SK-N-SH (cell line): ENCODE measurements at regions not wholly inside any gene's neighbourhood (a gene's known extent, or its start where the extent isn't known, plus 50 kb on each side); places are given as distances from the start of the nearest gene placed in this dataset.

Source experiments
- CTCF ChIA-PET: fragments of 300-600, 350-600 bp; formaldehyde crosslinking; extraction: SDS; loops from one replicate; lab custom pipeline; 2021; lab: Yijun Ruan, JAX
- POLR2A ChIA-PET: fragments of 350-600 bp; sonication (Branson Sonifier 250); formaldehyde crosslinking; extraction: SDS; loops from one replicate; lab custom pipeline; 2020; ENCODE audit warnings: antibody characterized with exemption, inconsistent platforms; lab: Yijun Ruan, JAX
- DNase-seq: peaks from one replicate; pipeline ENCODE4 v3.0.0; 2012
- H2AFZ ChIP-seq: fragments of 200-600 bp; sonication (generic); 2 replicates; pipeline ENCODE4 v1.8.1; 2016; ENCODE audit warnings: antibody characterized with exemption, mild to moderate bottlenecking, low read depth
- H3F3A ChIP-seq: fragments of 200-600 bp; sonication (generic); replicated peaks from 2 replicates; pipeline ENCODE3; 2016; ENCODE audit warnings: antibody characterized with exemption, mild to moderate bottlenecking; ENCODE audit not compliant: insufficient read depth
- H3K27ac ChIP-seq, 2 experiments: fragments of 200-500 bp in 1 of 2; fragments of 200-600 bp in 1 of 2; sonication (Bioruptor generic) in 1 of 2; sonication (generic), shearing (Covaris generic) in 1 of 2; 2 replicates each; pipeline versions ENCODE4 v1.5.1 to v1.6.1; 2014 to 2016; ENCODE audit warnings: low read depth in 2 of 2, inconsistent platforms in 1 of 2, low read length in 1 of 2, mild to moderate bottlenecking in 1 of 2, mixed read lengths in 1 of 2
- H3K27me3 ChIP-seq: fragments of 200-600 bp; sonication (generic), shearing (Covaris generic); 2 replicates; pipeline ENCODE4 v1.6.1; 2016; ENCODE audit warnings: mixed run types; ENCODE audit not compliant: insufficient read depth
- H3K36me3 ChIP-seq, 2 experiments: fragments of 200-500 bp in 1 of 2; fragments of 200-600 bp in 1 of 2; sonication (Bioruptor generic) in 1 of 2; sonication (generic) in 1 of 2; replicated peaks in 1 of 2; 2 replicates each; pipeline versions ENCODE3 to v1.5.1; 2014 to 2016; ENCODE audit warnings: low read length in 1 of 2, mild to moderate bottlenecking in 1 of 2; ENCODE audit not compliant: insufficient read depth in 2 of 2, control insufficient read depth in 1 of 2
- H3K4me1 ChIP-seq, 2 experiments: fragments of 200-500 bp in 1 of 2; fragments of 200-600 bp in 1 of 2; sonication (Bioruptor generic) in 1 of 2; sonication (generic), shearing (Covaris generic) in 1 of 2; 2 replicates each; pipeline versions ENCODE4 v1.5.1 to v1.6.1; 2014 to 2016; ENCODE audit warnings: low read depth in 1 of 2, low read length in 1 of 2, mixed run types in 1 of 2; ENCODE audit not compliant: insufficient read depth in 2 of 2, control insufficient read depth in 1 of 2
- H3K4me2 ChIP-seq: fragments of 200-600 bp; sonication (generic), shearing (Covaris generic); 2 replicates; pipeline ENCODE4 v1.6.1; 2017; ENCODE audit warnings: mixed run types
- H3K4me3 ChIP-seq, 2 experiments: fragments of 200-500 bp in 1 of 2; fragments of 200-600 bp in 1 of 2; sonication (Bioruptor generic) in 1 of 2; sonication (generic), shearing (Covaris generic) in 1 of 2; 2 replicates each; pipeline versions ENCODE4 v1.5.1 to v1.8.1; 2014 to 2016; ENCODE audit warnings: low read depth in 2 of 2, inconsistent platforms in 1 of 2, low read length in 1 of 2, mild to moderate bottlenecking in 1 of 2, mixed read lengths in 1 of 2, moderate library complexity in 1 of 2
- H3K79me2 ChIP-seq: fragments of 200-600 bp; sonication (generic); 2 replicates; pipeline ENCODE4 v1.8.1; 2017; ENCODE audit warnings: mild to moderate bottlenecking; ENCODE audit not compliant: insufficient read depth
- H3K9ac ChIP-seq: fragments of 200-600 bp; sonication (generic); 2 replicates; pipeline ENCODE4 v1.6.1; 2017; ENCODE audit warnings: mixed run types
- H3K9me2 ChIP-seq: fragments of 200-600 bp; sonication (generic); 2 replicates; pipeline ENCODE4 v1.6.1; 2017; ENCODE audit warnings: mixed run types
- H3K9me3 ChIP-seq: fragments of 200-600 bp; sonication (generic); 2 replicates; pipeline ENCODE4 v1.6.1; 2017; ENCODE audit warnings: mixed run types, mild to moderate bottlenecking, moderate library complexity
- H4K20me1 ChIP-seq: fragments of 200-600 bp; sonication (generic); 2 replicates; pipeline ENCODE4 v1.6.1; 2017; ENCODE audit warnings: mild to moderate bottlenecking, mixed run types; ENCODE audit not compliant: insufficient read depth
- CHD2 ChIP-seq: fragments of 150-350 bp; IDR thresholded peaks from 2 replicates; pipeline ENCODE4 v1.6.1; 2018; ENCODE audit warnings: low read length; ENCODE audit not compliant: partially characterized antibody
- EP300 ChIP-seq, 2 experiments: IDR thresholded peaks; 2 replicates each; pipeline versions ENCODE4 v1.4.0 to v1.6.1; 2012; ENCODE audit warnings: borderline replicate concordance in 1 of 2, low read depth in 1 of 2, low read length in 1 of 2
- EZH2phosphoT487 ChIP-seq: fragments of 200-600 bp; sonication (generic); IDR thresholded peaks from 2 replicates; pipeline ENCODE4 v1.6.1; 2017; ENCODE audit warnings: low read depth, mixed run types, mild to moderate bottlenecking, antibody characterized with exemption, moderate library complexity, borderline replicate concordance
- FOXJ3 ChIP-seq: sonication (generic); formaldehyde crosslinking; IDR thresholded peaks from 2 replicates; pipeline ENCODE4 v1.5.1; 2020; ENCODE audit warnings: mild to moderate bottlenecking, missing genetic modification reagents
- FOXM1 ChIP-seq: IDR thresholded peaks from 2 replicates; pipeline ENCODE4 v1.4.0; 2012; ENCODE audit warnings: low read depth, mild to moderate bottlenecking
- GATA2 ChIP-seq: sonication (generic); formaldehyde crosslinking; IDR thresholded peaks from 2 replicates; pipeline ENCODE4 v1.5.0; 2020; ENCODE audit warnings: mild to moderate bottlenecking, missing genetic modification reagents
- JUND ChIP-seq: IDR thresholded peaks from 2 replicates; pipeline ENCODE4 v1.4.0; 2012
- MEF2A ChIP-seq: IDR thresholded peaks from 2 replicates; pipeline ENCODE4 v1.4.0; 2012; ENCODE audit warnings: low read depth, borderline replicate concordance
- MXI1 ChIP-seq: IDR thresholded peaks from 2 replicates; pipeline ENCODE4 v1.6.1; 2012; ENCODE audit warnings: mild to moderate bottlenecking, low read depth, low read length, improper control_type of control experiment
- NFIC ChIP-seq: IDR thresholded peaks from 2 replicates; pipeline ENCODE4 v1.4.0; 2012; ENCODE audit warnings: borderline replicate concordance
- POLR2AphosphoS5 ChIP-seq: IDR thresholded peaks from 2 replicates; pipeline ENCODE4 v1.6.1; 2012; ENCODE audit warnings: low read depth, low read length
- RFX5 ChIP-seq: IDR thresholded peaks from 2 replicates; pipeline ENCODE4 v1.6.1; 2012; ENCODE audit warnings: mild to moderate bottlenecking, improper control_type of control experiment, low read length
- RXRA ChIP-seq: IDR thresholded peaks from 2 replicates; pipeline ENCODE4 v1.4.0; 2012; ENCODE audit warnings: low read depth, mild to moderate bottlenecking, borderline replicate concordance
- SIN3A ChIP-seq: IDR thresholded peaks from 2 replicates; pipeline ENCODE4 v1.6.1; 2012; ENCODE audit warnings: low read depth, mild to moderate bottlenecking, low read length, moderate library complexity, borderline replicate concordance
- TCF12 ChIP-seq: IDR thresholded peaks from 2 replicates; pipeline ENCODE4 v1.4.0; 2012
- WGBS: methylation state at CpG from one replicate; pipeline ENCODE4 v1.1.6; 2017; ENCODE audit warnings: low lambda C conversion rate; 5-methylcytosine and 5-hydroxymethylcytosine counted together
- TF ChIP-seq, protein P1 (sequence below): IDR thresholded peaks from 2 replicates; pipeline ENCODE4 v1.4.0; 2012; ENCODE audit warnings: low read depth, borderline replicate concordance
- TF ChIP-seq, protein P2 (sequence below): fragments of 150-350 bp; IDR thresholded peaks from 2 replicates; pipeline ENCODE4 v1.6.1; 2017; ENCODE audit warnings: antibody characterized with exemption, low read length, low read depth, borderline replicate concordance

DNA sequence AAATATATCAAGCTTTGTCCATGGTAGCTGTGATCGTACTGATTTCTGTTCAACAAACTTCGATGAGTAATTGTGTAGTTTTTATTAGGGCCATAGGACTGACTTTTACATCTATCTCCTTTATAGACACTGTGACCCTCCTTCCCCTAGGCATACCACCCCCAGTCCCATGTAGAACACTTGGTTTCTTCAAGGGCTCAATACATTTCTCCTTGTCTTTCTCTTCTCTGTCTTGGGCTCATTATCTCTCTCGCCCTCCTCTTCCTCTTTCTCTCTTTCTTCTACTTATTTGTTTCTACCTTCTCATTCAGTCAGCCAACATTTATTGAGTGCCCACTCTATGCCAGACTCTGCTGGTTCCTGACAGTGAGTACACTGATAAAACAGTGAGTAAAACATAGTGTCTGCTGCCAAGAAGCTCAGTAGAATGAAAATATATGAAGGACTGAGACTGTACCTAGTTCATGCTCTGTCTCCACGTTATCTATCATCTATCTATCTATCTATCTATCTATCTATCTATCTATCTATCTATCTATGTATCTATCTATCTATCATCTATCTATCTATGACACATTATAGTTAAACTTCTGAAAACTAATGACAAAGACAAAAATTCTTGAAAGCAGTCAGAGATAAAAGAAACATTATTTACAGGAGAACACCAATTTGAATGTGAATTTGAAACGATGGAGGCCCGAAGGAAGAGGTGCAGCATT, 122.8 kb downstream of the RBMX2 start:
- POLR2A ChIA-PET, result no interaction called here
- Histone ChIP-seq H3K4me3 (peak overlapping the region in 1 of 2 experiments; percentile 44; a peak in 2 of 4 replicates), H3K36me3 (no peaks in the 10 kb centered on the region), H2AFZ (no peak overlapping the region), H3K9me2 (no peaks in the 10 kb centered on the region), H3K9me3 (no peaks in the 10 kb centered on the region), H3K4me1 (no peaks in the 10 kb centered on the region), H3K4me2 (peak overlapping the region; percentile 67; the same call in 1 of the 2 replicates), H4K20me1 (no peaks in the 10 kb centered on the region), H3K9ac (no peak overlapping the region), H3K27ac (no peak overlapping the region), H3K79me2 (no peaks in the 10 kb centered on the region), H3K27me3 (no peaks in the 10 kb centered on the region), H3F3A (no peaks in the 10 kb centered on the region)
- CTCF ChIA-PET, result interaction anchor here (1.1 to 2.4 kb wide), 2 partner anchors 15 to 51 kb away, joined by 3 to 10 read pairs; no protein-coding TSS in a partner anchor
- 22% methylated on average over 6 of the region's 6 CpGs for WGBS
- TF ChIP-seq SIN3A, result no peak
- TF ChIP-seq EZH2phosphoT487, result no peak
- TF ChIP-seq JUND, result no peak
- no peak for TF ChIP-seq EP300 (IDR thresholded peaks at IDR 0.05; ENCODE audit: borderline replicate concordance in 1 of 2, low read depth in 1 of 2, low read length in 1 of 2)
- no peak for TF ChIP-seq NFIC
- TF ChIP-seq CHD2, result no peak
- no peak for TF ChIP-seq TCF12
- no peak for TF ChIP-seq FOXJ3 (CRISPR knock-in tag)
- no peak for TF ChIP-seq GATA2
- no peak for TF ChIP-seq FOXM1
- no peak for TF ChIP-seq MXI1
- no peak for DNase-seq

DNA sequence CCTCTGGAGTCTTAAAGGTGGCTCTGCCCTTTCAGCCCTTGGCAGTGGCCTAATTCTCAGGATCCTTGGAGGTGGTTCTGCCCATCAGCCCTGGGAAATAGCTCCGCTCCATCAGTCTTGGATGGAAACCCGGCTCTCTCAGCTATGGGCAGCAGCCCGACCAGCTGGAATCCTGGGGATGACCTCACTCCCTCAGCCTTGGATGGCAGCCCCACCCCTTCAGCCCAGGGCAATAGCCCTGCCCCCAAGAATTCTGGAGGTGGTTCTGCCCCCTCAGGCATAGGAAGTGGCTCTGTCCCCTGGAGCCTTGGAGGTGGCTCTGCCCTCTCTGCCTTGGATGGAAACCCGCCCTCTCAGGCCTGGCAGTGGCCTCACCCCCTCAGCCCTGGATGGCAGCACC, 127.7 kb downstream of the RBMX2 start:
- POLR2A ChIA-PET, result no interaction called here
- Histone ChIP-seq H3K9ac (no peak overlapping the region), H3K9me3 (no peaks in the 10 kb centered on the region), H3K79me2 (no peaks in the 10 kb centered on the region), H2AFZ (no peak overlapping the region), H3K27me3 (no peaks in the 10 kb centered on the region; the same call in 1 of the 2 replicates), H3K36me3 (no peaks in the 10 kb centered on the region), H3K27ac (no peak overlapping the region), H3K9me2 (no peaks in the 10 kb centered on the region), H3K4me1 (no peaks in the 10 kb centered on the region), H4K20me1 (no peaks in the 10 kb centered on the region), H3F3A (no peaks in the 10 kb centered on the region), H3K4me3 (no peak overlapping the region), H3K4me2 (no peak overlapping the region)
- CTCF ChIA-PET, result no interaction called here
- TF ChIP-seq MEF2A (no peak), JUND (no peak), RXRA (no peak), RFX5 (no peak), POLR2AphosphoS5 (no peak)
- TF ChIP-seq, protein P1, sequence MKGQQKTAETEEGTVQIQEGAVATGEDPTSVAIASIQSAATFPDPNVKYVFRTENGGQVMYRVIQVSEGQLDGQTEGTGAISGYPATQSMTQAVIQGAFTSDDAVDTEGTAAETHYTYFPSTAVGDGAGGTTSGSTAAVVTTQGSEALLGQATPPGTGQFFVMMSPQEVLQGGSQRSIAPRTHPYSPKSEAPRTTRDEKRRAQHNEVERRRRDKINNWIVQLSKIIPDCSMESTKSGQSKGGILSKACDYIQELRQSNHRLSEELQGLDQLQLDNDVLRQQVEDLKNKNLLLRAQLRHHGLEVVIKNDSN, result no peak
- TF ChIP-seq, protein P2, sequence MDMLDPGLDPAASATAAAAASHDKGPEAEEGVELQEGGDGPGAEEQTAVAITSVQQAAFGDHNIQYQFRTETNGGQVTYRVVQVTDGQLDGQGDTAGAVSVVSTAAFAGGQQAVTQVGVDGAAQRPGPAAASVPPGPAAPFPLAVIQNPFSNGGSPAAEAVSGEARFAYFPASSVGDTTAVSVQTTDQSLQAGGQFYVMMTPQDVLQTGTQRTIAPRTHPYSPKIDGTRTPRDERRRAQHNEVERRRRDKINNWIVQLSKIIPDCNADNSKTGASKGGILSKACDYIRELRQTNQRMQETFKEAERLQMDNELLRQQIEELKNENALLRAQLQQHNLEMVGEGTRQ, result no peak
- DNase-seq, result no peak
- WGBS, result 34% methylated on average over 2 of the region's 4 CpGs
